Activated CD8-positive, alpha-beta T cell treated with anti-CD3 and anti-CD28 coated beads, Interleukin-2, amount 10 ng/mL, durations not matched to agents 7 days and 5 days (primary cell): ENCODE measurements at regions not wholly inside any gene's neighbourhood (a gene's known extent, or its start where the extent isn't known, plus 50 kb on each side); places are given as distances from the start of the nearest gene placed in this dataset.

Experiments
- ATAC-seq: fragments of 150-1000 bp; cut with Tn5 transposase; one replicate; pipeline ENCODE4 v1.10.0; 2021; ENCODE audit warnings: moderate library complexity
- CTCF ChIA-PET: fragments of 350-600 bp; sonication (Branson Sonifier 250); formaldehyde crosslinking; loops from one replicate; lab custom pipeline; 2021; ENCODE audit warnings: antibody characterized with exemption; lab: Charles Lee
- POLR2A ChIA-PET: fragments of 350-600 bp; sonication (Branson Sonifier 250); formaldehyde crosslinking; loops from one replicate; lab custom pipeline; 2021; ENCODE audit warnings: antibody characterized with exemption; lab: Charles Lee
- DNase-seq: peaks from one replicate; pipeline ENCODE4 v3.0.0-alpha.2; 2020
- H3K27ac Mint-ChIP-seq: one replicate; pipeline ENCODE4 v1.8.0; 2021; ENCODE audit warnings: mild to moderate bottlenecking, mixed read lengths
- H3K27me3 Mint-ChIP-seq: one replicate; pipeline ENCODE4 v1.8.0; 2021; ENCODE audit warnings: low read depth, mixed read lengths
- H3K36me3 Mint-ChIP-seq: one replicate; pipeline ENCODE4 v1.8.0; 2021; ENCODE audit warnings: low read depth, mixed read lengths
- H3K4me1 Mint-ChIP-seq: one replicate; pipeline ENCODE4 v1.8.0; 2021; ENCODE audit warnings: low read depth, mixed read lengths
- H3K4me3 Mint-ChIP-seq: one replicate; pipeline ENCODE4 v1.8.0; 2021; ENCODE audit warnings: mild to moderate bottlenecking, mixed read lengths
- H3K9me3 Mint-ChIP-seq: one replicate; pipeline ENCODE4 v1.8.0; 2022; ENCODE audit warnings: mixed read lengths; ENCODE audit not compliant: insufficient read depth

DNA sequence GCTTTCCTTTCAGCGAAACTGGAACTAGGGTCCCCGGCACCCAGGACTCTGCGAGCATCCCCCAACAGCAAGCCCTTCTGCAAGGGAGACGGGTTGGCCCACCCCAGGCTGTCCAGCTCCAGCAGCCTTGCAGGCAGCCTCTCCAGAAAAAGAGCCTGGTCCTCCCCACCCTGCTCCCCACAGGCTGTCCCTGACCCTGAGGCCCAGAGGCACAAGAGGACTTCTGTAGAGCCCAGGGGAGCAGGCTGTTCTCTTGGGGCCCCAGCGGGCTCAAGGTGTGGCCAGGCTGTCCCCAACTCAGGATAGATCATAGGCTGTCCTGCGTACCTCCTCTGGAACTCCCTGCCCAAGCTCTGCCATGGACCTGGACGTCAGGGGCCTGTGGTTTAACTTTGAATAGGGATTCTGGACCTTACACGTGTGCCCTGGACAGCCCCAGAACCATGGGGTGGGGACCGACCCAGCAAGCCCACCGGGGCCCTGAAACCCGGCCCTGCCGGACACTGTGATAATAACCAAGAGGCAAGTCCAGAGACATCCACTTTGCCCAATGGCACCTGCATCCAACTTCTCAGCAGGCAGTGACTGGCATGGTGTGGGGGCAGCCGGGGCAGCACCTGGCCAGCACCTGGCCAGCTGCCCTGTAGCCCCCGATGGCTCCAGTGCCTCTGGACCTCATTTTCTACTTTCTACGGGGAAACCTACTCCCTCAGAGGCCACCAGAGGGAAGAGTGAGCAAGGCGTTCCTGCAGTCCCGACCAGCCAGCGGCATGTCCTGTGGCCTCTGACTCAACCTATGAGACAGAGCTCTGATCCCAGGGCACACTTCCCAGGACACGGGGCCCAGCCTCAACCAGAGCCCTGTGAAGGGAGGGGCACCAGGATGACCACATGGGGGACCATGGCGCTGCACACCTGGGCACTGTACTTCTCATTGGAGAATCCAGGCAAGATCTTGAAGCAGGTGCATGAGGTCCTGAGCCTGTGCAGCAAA, 50.9 kb upstream of the TPM4 start:
- CTCF ChIA-PET = interaction anchor here (1.1 to 1.3 kb wide), 2 partner anchors 16 to 160 kb away, joined by 3 to 5 read pairs; partner anchors contain the start of gene FAM32A
- Mint-ChIP-seq H3K4me1 (no peaks in the 10 kb centered on the region), H3K9me3 (no peaks in the 10 kb centered on the region), H3K27ac (no peak overlapping the region), H3K36me3 (no peaks in the 10 kb centered on the region), H3K27me3 (no peaks in the 10 kb centered on the region), H3K4me3 (no peak overlapping the region)
- POLR2A ChIA-PET = no interaction called here
- DNase-seq (peak; percentile 29), ATAC-seq (no peak)

DNA sequence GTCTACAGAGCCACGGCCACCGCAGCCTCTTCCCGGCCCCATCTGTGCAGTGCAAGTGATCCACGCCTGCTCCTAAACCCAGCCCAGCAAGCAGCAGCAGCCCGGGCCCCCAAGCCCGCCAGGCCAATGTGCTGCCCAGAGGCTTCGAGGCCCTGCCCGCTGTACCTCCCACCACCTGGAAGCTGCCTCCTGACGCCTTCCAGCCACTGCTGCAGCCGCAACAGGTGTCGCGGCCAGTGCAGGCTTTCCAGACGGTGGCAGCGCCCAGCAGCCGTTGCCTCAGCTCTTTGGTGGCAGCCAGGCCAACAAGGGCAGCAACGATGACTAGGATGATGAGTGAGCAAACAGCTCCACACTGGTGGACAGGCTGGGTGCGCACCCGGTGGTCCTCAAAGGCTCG, 50.2 kb upstream of the TPM4 start:
- Mint-ChIP-seq H3K9me3 (no peaks in the 10 kb centered on the region), H3K4me3 (no peak overlapping the region), H3K4me1 (no peaks in the 10 kb centered on the region), H3K27ac (no peak overlapping the region), H3K36me3 (no peaks in the 10 kb centered on the region), H3K27me3 (no peaks in the 10 kb centered on the region)
- ChIA-PET CTCF (interaction anchor here (1.1 to 1.8 kb wide), 3 partner anchors 16 to 396 kb away, joined by 3 to 5 read pairs (median 5); partner anchors contain the start of gene FAM32A), POLR2A (no interaction called here)
- DNase-seq (no peak), ATAC-seq (no peak)
